IMR-90 (cell line): ENCODE measurements at regions not wholly inside any gene's neighbourhood (a gene's known extent, or its start where the extent isn't known, plus 50 kb on each side); places are given as distances from the start of the nearest gene placed in this dataset.

Experiments
- ATAC-seq: fragments of 200-7000 bp; cut with Tn5 transposase; 2 replicates; pipeline ENCODE4 v1.9.1; 2020; ENCODE audit warnings: low read depth, mild to moderate bottlenecking, moderate library complexity
- BruUV-seq: library from RNA; stranded (reverse); fragments of 400-500 nt; replicated peaks from 2 replicates; lab custom pipeline; 2021; lab: Mats Ljungman, UMichigan
- CTCF ChIA-PET: fragments of 300-600 bp; formaldehyde crosslinking; extraction: SDS; loops from one replicate; lab custom pipeline; 2021; ENCODE audit warnings: antibody characterized with exemption; lab: Yijun Ruan, JAX
- POLR2A ChIA-PET: fragments of 300-600 bp; sonication (Branson Sonifier 250); formaldehyde crosslinking; loops from one replicate; lab custom pipeline; 2022; ENCODE audit warnings: antibody characterized with exemption; ENCODE audit not compliant: unreplicated experiment; lab: Charles Lee
- DNase-seq: peaks from one replicate; pipeline ENCODE4 v3.0.0; 2013
- H2AFZ ChIP-seq: replicated peaks from 2 replicates; pipeline ENCODE3; 2013; ENCODE audit warnings: low read length, mild to moderate bottlenecking; ENCODE audit not compliant: poor library complexity
- H2AK5ac ChIP-seq: 2 replicates; pipeline ENCODE4 v1.6.1; 2013; ENCODE audit warnings: low read depth, low read length, inconsistent platforms
- H2AK9ac ChIP-seq: replicated peaks from 2 replicates; pipeline ENCODE3; 2013; ENCODE audit warnings: mild to moderate bottlenecking, low read depth, low read length, moderate library complexity; ENCODE audit not compliant: poor library complexity
- H2BK120ac ChIP-seq: 2 replicates; pipeline ENCODE4 v1.6.1; 2013; ENCODE audit warnings: low read depth, low read length, inconsistent platforms
- H2BK15ac ChIP-seq: 3 replicates; pipeline ENCODE4 v1.6.1; 2013; ENCODE audit warnings: low read depth, low read length, inconsistent platforms
- H2BK20ac ChIP-seq: 2 replicates; pipeline ENCODE4 v1.6.1; 2013; ENCODE audit warnings: low read depth, mild to moderate bottlenecking, inconsistent platforms, low read length, moderate library complexity
- H2BK5ac ChIP-seq: 2 replicates; pipeline ENCODE4 v1.6.1; 2013; ENCODE audit warnings: mild to moderate bottlenecking, low read depth, low read length, inconsistent platforms; ENCODE audit not compliant: poor library complexity, severe bottlenecking
- H3K14ac ChIP-seq: replicated peaks from 2 replicates; pipeline ENCODE4 v1.6.1; 2013; ENCODE audit warnings: low read depth, low read length, inconsistent platforms
- H3K18ac ChIP-seq: 2 replicates; pipeline ENCODE4 v1.6.1; 2013; ENCODE audit warnings: low read depth, low read length, control low read depth
- H3K23ac ChIP-seq: 2 replicates; pipeline ENCODE4 v1.6.1; 2013; ENCODE audit warnings: low read depth, low read length, inconsistent platforms
- H3K27ac ChIP-seq: 2 replicates; pipeline ENCODE4 v1.5.1; 2013; ENCODE audit warnings: mild to moderate bottlenecking, control low read depth, low read length; ENCODE audit not compliant: insufficient read depth
- H3K27me3 ChIP-seq: 2 replicates; pipeline ENCODE4 v1.6.1; 2013; ENCODE audit warnings: low read length; ENCODE audit not compliant: control insufficient read depth, insufficient read depth
- H3K36me3 ChIP-seq: 2 replicates; pipeline ENCODE4 v1.6.1; 2013; ENCODE audit warnings: low read length, mixed read lengths; ENCODE audit not compliant: control insufficient read depth, insufficient read depth
- H3K4ac ChIP-seq: 2 replicates; pipeline ENCODE4 v1.6.1; 2013; ENCODE audit warnings: low read depth, low read length, inconsistent platforms
- H3K4me1 ChIP-seq: 2 replicates; pipeline ENCODE4 v1.6.1; 2013; ENCODE audit warnings: low read length, mixed read lengths; ENCODE audit not compliant: control insufficient read depth, insufficient read depth
- H3K4me2 ChIP-seq: 2 replicates; pipeline ENCODE4 v1.6.1; 2013; ENCODE audit warnings: low read depth, mild to moderate bottlenecking, control low read depth, low read length, moderate library complexity
- H3K4me3 ChIP-seq: 2 replicates; pipeline ENCODE4 v1.5.1; 2013; ENCODE audit warnings: low read depth, mild to moderate bottlenecking, control low read depth, low read length, moderate library complexity; ENCODE audit not compliant: insufficient read depth
- H3K56ac ChIP-seq: 2 replicates; pipeline ENCODE4 v1.6.1; 2013; ENCODE audit warnings: low read length, inconsistent platforms; ENCODE audit not compliant: insufficient read depth; ENCODE audit errors: extremely low read depth
- H3K79me1 ChIP-seq, 2 experiments: 2 replicates each; pipeline ENCODE4 v1.6.1; 2013; ENCODE audit warnings: low read length in 2 of 2, inconsistent platforms in 1 of 2, low read depth in 1 of 2
- H3K9ac ChIP-seq: 2 replicates; pipeline ENCODE4 v1.6.1; 2013; ENCODE audit warnings: low read depth, low read length, control low read depth
- H3K9me1 ChIP-seq: 2 replicates; pipeline ENCODE4 v1.6.1; 2013; ENCODE audit warnings: low read length, inconsistent platforms; ENCODE audit not compliant: insufficient read depth
- H3K9me3 ChIP-seq: 2 replicates; pipeline ENCODE4 v1.6.1; 2013; ENCODE audit warnings: low read length; ENCODE audit not compliant: control insufficient read depth, insufficient read depth
- H4K20me1 ChIP-seq: 2 replicates; pipeline ENCODE4 v1.6.1; 2013; ENCODE audit warnings: low read length, inconsistent platforms; ENCODE audit not compliant: insufficient read depth
- H4K5ac ChIP-seq: 2 replicates; pipeline ENCODE4 v1.6.1; 2013; ENCODE audit warnings: mild to moderate bottlenecking, low read depth, low read length, control low read depth
- H4K8ac ChIP-seq, 2 experiments: 2 replicates each; pipeline ENCODE4 v1.6.1; 2013; ENCODE audit warnings: low read depth in 2 of 2, low read length in 2 of 2, control low read depth in 1 of 2, inconsistent platforms in 1 of 2
- H4K91ac ChIP-seq: 2 replicates; pipeline ENCODE4 v1.6.1; 2013; ENCODE audit warnings: low read depth, low read length, inconsistent platforms; ENCODE audit not compliant: insufficient read depth
- CHD1 ChIP-seq: IDR thresholded peaks from 2 replicates; pipeline ENCODE4 v1.6.1; 2012; ENCODE audit warnings: low read depth, low read length, improper control_type of control experiment
- MAZ ChIP-seq: IDR thresholded peaks from 2 replicates; pipeline ENCODE4 v1.6.1; 2012; ENCODE audit warnings: low read depth, mild to moderate bottlenecking, low read length, improper control_type of control experiment, moderate library complexity, borderline replicate concordance
- MXI1 ChIP-seq: IDR thresholded peaks from 2 replicates; pipeline ENCODE4 v1.6.1; 2012; ENCODE audit warnings: low read depth, mild to moderate bottlenecking, low read length, moderate library complexity, borderline replicate concordance
- NFE2L2 ChIP-seq: fragments of 150-350 bp; IDR thresholded peaks from 2 replicates; pipeline ENCODE4 v1.6.1; 2016; ENCODE audit warnings: low read depth, mild to moderate bottlenecking, low read length
- RCOR1 ChIP-seq: IDR thresholded peaks from 2 replicates; pipeline ENCODE4 v1.6.1; 2012; ENCODE audit warnings: mild to moderate bottlenecking, low read length, improper control_type of control experiment; ENCODE audit not compliant: insufficient replicate concordance
- dilution Hi-C: fragments of 300-500 bp; cut with HindIII; formaldehyde crosslinking; loops from one replicate; pipeline ENCODE4 v1.14.3; 2018; ENCODE audit warnings: low sequenced_read_pairs; ENCODE audit not compliant: unreplicated experiment
- in situ Hi-C: fragments of 300-500 bp; cut with MboI; formaldehyde crosslinking; loops from 3 replicates; pipeline ENCODE4 v1.14.3; 2019; ENCODE audit warnings: low sequenced_read_pairs, inconsistent platforms, mixed read lengths
- intact Hi-C: fragments of 100-400 bp; cut with micrococcal nuclease; formaldehyde crosslinking; loops from 2 replicates; pipeline ENCODE4 v1.10.0; 2022
- TF ChIP-seq, protein P1 (sequence below): fragments of 150-350 bp; IDR thresholded peaks from 2 replicates; pipeline ENCODE4 v1.6.1; 2016; ENCODE audit warnings: low read depth, mild to moderate bottlenecking, low read length, moderate library complexity, borderline replicate concordance

DNA sequence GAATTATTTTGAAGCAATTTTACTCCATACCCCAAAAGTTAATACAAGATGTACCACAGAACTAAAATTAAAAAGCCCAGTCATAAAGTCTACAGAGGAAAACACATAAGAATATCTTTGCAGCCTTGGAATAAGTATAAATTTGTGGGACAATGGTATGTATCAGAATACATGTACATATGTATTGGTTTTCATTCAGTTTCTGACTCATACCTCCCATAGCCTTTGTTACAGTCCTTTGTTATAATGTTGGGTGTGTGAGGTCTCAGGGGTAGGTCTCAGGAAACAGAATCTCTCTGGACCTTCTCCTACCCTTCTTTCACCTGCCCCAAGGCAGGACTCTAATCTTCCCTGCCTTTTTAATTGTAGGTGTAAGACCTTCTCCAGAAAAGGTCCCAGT is 1370.7 kb upstream of the CDH2 start:
- in situ Hi-C loops (no loop called here), intact Hi-C loops (no loop called here), dilution Hi-C loops (no loop called here)
- Histone ChIP-seq H2AK9ac (no peak overlapping the region), H4K5ac (no peak overlapping the region), H3K14ac (no peak overlapping the region), H3K18ac (no peak overlapping the region), H2BK15ac (no peak overlapping the region), H3K4ac (no peak overlapping the region), H2BK5ac (no peak overlapping the region), H2BK120ac (no peak overlapping the region), H2AFZ (no peak overlapping the region), H3K9ac (no peak overlapping the region), H3K79me1 (no peaks in the 10 kb centered on the region), H4K91ac (no peak overlapping the region), H3K9me1 (no peaks in the 10 kb centered on the region), H3K27ac (no peak overlapping the region), H2BK20ac (no peak overlapping the region), H4K8ac (no peak overlapping the region), H3K36me3 (no peaks in the 10 kb centered on the region), H3K23ac (no peak overlapping the region), H3K4me3 (no peak overlapping the region), H3K9me3 (no peaks in the 10 kb centered on the region), H2AK5ac (no peak overlapping the region), H3K4me2 (no peak overlapping the region), H3K4me1 (no peaks in the 10 kb centered on the region), H3K27me3 (no peaks in the 10 kb centered on the region), H4K20me1 (no peaks in the 10 kb centered on the region), H3K56ac (no peak overlapping the region)
- TF ChIP-seq MAZ (no peak), NFE2L2 (no peak), CHD1 (no peak), RCOR1 (no peak), MXI1 (no peak)
- TF ChIP-seq, protein P1, sequence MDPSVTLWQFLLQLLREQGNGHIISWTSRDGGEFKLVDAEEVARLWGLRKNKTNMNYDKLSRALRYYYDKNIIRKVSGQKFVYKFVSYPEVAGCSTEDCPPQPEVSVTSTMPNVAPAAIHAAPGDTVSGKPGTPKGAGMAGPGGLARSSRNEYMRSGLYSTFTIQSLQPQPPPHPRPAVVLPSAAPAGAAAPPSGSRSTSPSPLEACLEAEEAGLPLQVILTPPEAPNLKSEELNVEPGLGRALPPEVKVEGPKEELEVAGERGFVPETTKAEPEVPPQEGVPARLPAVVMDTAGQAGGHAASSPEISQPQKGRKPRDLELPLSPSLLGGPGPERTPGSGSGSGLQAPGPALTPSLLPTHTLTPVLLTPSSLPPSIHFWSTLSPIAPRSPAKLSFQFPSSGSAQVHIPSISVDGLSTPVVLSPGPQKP: no peak
- DNase-seq (no peak), ATAC-seq (no peak)
- BruUV-seq: no TSS peak
- ChIA-PET CTCF (no interaction called here), POLR2A (no interaction called here)
